Ascending aorta (tissue), 2 donors: ENCODE measurements at regions not wholly inside any gene's neighbourhood (a gene's known extent, or its start where the extent isn't known, plus 50 kb on each side); places are given as distances from the start of the nearest gene placed in this dataset.
A peak's percentile ranks its signal among the peaks of the same experiment; 100 is the strongest.

ENCODE experiments used
- DNase-seq, 2 donors: peaks; one replicate each; pipeline ENCODE4 v3.0.0-alpha.2; 2019; ENCODE audit warnings: low spot score in 2 of 2
- H3K27ac ChIP-seq, 2 donors: fragments of 200-600 bp; sonication (generic); one replicate each; pipeline ENCODE4 v1.5.1; 2016 to 2017; ENCODE audit warnings: mild to moderate bottlenecking in 1 of 2
- H3K27me3 ChIP-seq: fragments of 200-600 bp; sonication (generic); one replicate; pipeline ENCODE4 v1.5.1; 2017
- H3K36me3 ChIP-seq, 2 donors: fragments of 200-600 bp; sonication (generic); one replicate each; pipeline ENCODE4 v1.5.1; 2016
- H3K4me1 ChIP-seq, 2 donors: fragments of 200-600 bp; sonication (generic); one replicate each; pipeline ENCODE4 v1.5.1; 2016 to 2017; ENCODE audit warnings: mild to moderate bottlenecking in 1 of 2
- H3K4me3 ChIP-seq, 2 donors: fragments of 200-600 bp; sonication (generic); one replicate each; pipeline ENCODE4 v1.5.1; 2016 to 2017; ENCODE audit warnings: mild to moderate bottlenecking in 1 of 2
- H3K9me3 ChIP-seq, 2 donors: fragments of 200-600 bp; sonication (generic); one replicate each; pipeline ENCODE4 v1.5.1; 2016
- intact Hi-C: fragments of 100-400 bp; cut with DNase I; formaldehyde crosslinking; loops from one replicate; pipeline ENCODE4 v1.15.1; 2023
- TF ChIP-seq, protein P1 (sequence below), 3 experiments: fragments of 200-600 bp in 2 of 3; fragments of 450-650 bp in 1 of 3; sonication (generic) in 2 of 3; IDR thresholded peaks; one replicate each; pipeline ENCODE4 v1.5.1; 2016 to 2019; ENCODE audit warnings: antibody characterized with exemption in 3 of 3, mild to moderate bottlenecking in 1 of 3, moderate library complexity in 1 of 3

DNA sequence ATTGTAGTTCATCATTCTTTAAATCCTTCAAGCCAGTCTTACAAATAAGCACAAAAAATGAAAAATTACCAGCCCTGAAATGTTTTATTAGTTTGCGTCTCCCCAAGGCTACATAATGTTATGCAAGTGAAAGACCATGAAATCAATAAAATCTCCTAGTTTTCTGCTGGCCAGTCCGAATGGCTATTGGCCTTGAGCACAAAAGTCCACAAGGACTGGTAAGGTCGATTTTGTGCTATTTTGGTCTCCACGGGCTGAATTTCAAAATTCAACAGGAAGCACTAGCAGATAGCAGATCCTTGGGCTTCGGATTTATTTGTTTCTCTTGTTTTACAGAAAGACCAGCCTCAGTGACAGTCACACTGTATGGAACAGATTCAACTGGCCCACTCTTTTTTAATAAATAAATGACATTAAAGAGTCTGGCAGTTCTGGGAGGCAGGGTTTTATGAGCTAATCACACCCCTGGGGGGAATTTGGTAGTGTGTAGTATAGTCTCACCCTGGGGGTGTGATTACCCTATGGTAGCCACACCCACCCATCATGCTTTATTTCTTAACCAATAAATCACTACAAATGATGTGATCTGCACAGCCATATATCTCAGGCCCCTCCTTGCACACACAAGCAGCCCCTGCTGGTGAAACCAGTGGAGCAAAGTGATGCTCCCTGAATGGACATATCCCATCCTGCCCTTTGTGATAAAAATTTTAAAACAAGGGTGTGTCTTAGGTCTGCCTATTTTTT lies 51.1 kb upstream of the TMEM33 start:
- intact Hi-C loops, result loop anchor here (5.0 kb wide), 1 partner anchor 627 kb away; the partner anchor contains the start of gene UCHL1
- Histone ChIP-seq H3K36me3 (no peaks in the 10 kb centered on the region), H3K4me1 (peaks cover 11 to 18% of the 10 kb centered on the region in 2 donors), H3K4me3 (no peak overlapping the region), H3K27me3 (peaks cover 14% of the 10 kb centered on the region), H3K9me3 (no peaks in the 10 kb centered on the region), H3K27ac (no peak overlapping the region)
- TF ChIP-seq, protein P1, sequence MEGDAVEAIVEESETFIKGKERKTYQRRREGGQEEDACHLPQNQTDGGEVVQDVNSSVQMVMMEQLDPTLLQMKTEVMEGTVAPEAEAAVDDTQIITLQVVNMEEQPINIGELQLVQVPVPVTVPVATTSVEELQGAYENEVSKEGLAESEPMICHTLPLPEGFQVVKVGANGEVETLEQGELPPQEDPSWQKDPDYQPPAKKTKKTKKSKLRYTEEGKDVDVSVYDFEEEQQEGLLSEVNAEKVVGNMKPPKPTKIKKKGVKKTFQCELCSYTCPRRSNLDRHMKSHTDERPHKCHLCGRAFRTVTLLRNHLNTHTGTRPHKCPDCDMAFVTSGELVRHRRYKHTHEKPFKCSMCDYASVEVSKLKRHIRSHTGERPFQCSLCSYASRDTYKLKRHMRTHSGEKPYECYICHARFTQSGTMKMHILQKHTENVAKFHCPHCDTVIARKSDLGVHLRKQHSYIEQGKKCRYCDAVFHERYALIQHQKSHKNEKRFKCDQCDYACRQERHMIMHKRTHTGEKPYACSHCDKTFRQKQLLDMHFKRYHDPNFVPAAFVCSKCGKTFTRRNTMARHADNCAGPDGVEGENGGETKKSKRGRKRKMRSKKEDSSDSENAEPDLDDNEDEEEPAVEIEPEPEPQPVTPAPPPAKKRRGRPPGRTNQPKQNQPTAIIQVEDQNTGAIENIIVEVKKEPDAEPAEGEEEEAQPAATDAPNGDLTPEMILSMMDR (IDR thresholded peaks at IDR 0.05), result no peak
- no peak for DNase-seq

DNA sequence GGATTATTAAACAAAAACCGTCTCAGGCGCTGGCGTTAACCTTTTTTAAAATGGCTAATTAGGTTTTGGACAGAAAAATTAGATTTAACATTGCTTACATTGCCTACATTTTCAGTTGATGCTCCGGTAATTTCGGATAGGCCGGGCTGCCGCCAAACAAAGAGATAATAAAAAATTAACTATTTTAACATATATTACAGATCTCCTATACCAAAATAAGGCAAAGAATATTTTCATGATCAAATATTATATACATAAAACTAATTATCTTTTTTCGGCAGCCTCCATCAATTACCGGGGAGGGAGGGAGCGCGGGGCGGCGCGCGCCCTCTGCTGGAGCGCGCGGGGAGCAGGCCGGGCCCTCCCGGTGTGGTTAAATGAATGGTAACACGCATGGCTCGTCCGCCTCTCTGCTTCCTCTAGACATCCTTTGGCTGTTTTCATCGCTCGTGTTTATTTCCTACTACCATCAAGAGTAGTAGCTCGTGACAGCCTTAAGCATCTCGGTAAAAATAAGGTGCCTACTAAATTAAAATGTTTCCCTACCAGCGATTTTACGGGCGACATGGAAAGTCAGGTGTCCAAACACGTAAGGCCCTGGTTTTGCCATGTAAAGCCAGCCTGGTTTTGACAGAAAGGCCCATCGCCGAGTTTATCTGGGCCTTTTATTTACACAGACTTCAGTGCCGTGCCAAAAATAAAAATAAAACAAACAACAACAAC lies 52.4 kb upstream of the TMEM33 start:
- Histone ChIP-seq H3K4me1 (peaks cover 11 to 18% of the 10 kb centered on the region in 2 donors), H3K27ac (no peak overlapping the region), H3K27me3 (peaks cover 18% of the 10 kb centered on the region), H3K36me3 (no peaks in the 10 kb centered on the region), H3K4me3 (peak overlapping the region; percentile 53 to 70), H3K9me3 (no peaks in the 10 kb centered on the region)
- TF ChIP-seq, protein P1 (IDR thresholded peaks at IDR 0.05), result peak; percentile 53 to 97 (median 94)
- intact Hi-C loops, result loop anchor here (5.0 kb wide), 1 partner anchor 625 kb away; the partner anchor contains the start of gene UCHL1
- DNase-seq, result no peak

DNA sequence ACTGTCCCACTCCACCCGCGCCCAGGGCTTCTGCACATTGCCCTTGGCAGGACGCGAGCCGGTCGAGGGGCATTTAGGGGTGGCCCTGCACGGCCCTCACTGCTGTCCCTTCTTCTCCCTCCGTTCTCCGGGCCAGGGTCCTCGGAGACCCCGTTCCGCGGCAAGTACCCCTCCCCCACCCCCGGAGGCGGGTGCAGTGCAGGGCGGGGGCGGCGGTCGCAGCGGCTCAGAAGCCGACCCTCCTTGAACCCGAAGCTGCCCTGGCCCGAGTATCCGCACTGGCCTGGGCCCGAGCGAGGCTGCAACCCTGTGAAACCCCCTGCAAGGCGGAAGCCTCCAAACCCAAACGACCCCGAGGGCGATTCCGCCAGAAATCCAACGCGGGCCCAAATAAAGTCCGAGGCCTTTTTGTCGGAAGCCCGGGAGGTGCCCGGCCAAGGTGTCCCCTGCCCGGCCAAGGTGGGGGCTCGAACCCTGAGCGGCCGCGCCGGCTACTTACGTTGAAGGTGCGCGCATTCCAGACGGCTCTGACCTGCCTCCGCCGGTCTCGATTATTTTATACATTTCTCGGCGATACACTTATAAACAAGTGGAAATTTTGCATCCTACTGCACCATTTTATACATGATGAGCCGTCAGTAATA lies 53.1 kb upstream of the TMEM33 start:
- DNase-seq, result no peak
- TF ChIP-seq, protein P1 (IDR thresholded peaks at IDR 0.05), result no peak
- H3K9me3 ChIP-seq, result no peaks in the 10 kb centered on the region
- H3K4me3 ChIP-seq, result peak overlapping the region; percentile 53 to 70
- H3K4me1 ChIP-seq, result peaks cover 11 to 18% of the 10 kb centered on the region in 2 donors
- no peak overlapping the region for H3K27ac ChIP-seq
- H3K36me3 ChIP-seq, result no peaks in the 10 kb centered on the region
- peaks cover 18% of the 10 kb centered on the region for H3K27me3 ChIP-seq
- intact Hi-C loops, result loop anchor here (5.0 kb wide), 1 partner anchor 625 kb away; the partner anchor contains the start of gene UCHL1

GRCh38 chr4:41880840-41881831 lies 54.1 kb upstream of the TMEM33 start:
- Histone ChIP-seq H3K4me3 (peak overlapping the region; percentile 53 to 70), H3K4me1 (peaks cover 11 to 18% of the 10 kb centered on the region in 2 donors), H3K27ac (no peak overlapping the region), H3K27me3 (peaks cover 18% of the 10 kb centered on the region), H3K36me3 (no peaks in the 10 kb centered on the region), H3K9me3 (no peaks in the 10 kb centered on the region)
- no peak for DNase-seq
- intact Hi-C loops, result loop anchor here (5.0 kb wide), 1 partner anchor 624 kb away; the partner anchor contains the start of gene UCHL1
- TF ChIP-seq, protein P1 (IDR thresholded peaks at IDR 0.05), result no peak
